GM08714 (cell line): ENCODE measurements at regions not wholly inside any gene's neighbourhood (a gene's known extent, or its start where the extent isn't known, plus 50 kb on each side); places are given as distances from the start of the nearest gene placed in this dataset.

Experiments
- H3K4me3 ChIP-seq: fragments of 200-500 bp; sonication (Bioruptor generic); 2 replicates; pipeline ENCODE4 v1.5.1; 2014; ENCODE audit warnings: mild to moderate bottlenecking, low read length, inconsistent platforms
- ZNF274 ChIP-seq: IDR thresholded peaks from 2 replicates; pipeline ENCODE4 v1.6.1; 2012; ENCODE audit warnings: mild to moderate bottlenecking, low read depth, low read length

GRCh38 chr18:55950379-55951166 lies 362.6 kb upstream of the TCF4 start:
- no peak for TF ChIP-seq ZNF274
- no peak overlapping the region for H3K4me3 ChIP-seq

- H3K4me3 ChIP-seq: no peak overlapping the region
- no peak for TF ChIP-seq ZNF274
These were observed 346.8 kb upstream of the TCF4 start for GRCh38 chr18:55934821-55935220.

DNA sequence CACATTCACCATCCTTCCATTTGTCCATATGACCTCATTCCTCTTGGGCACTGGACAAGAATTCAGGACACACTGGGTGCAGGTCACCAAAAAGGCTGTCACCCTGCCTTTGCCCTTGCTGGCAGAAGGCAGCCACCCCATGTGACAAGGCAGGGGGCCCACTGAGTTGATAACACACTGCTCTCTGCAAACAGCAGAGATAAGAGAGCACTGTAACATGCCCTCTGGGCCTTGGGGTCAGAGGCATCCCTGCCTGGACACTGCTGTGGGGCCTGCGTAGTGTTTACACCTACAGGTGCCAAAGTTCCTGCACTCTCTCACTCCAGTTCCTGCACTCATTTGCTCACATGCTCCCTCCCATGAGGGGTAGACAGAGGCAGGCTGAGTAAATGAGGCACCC lies 344.7 kb upstream of the TCF4 start:
- no peak overlapping the region for H3K4me3 ChIP-seq
- TF ChIP-seq ZNF274: no peak

- no peak for TF ChIP-seq ZNF274
These were observed 339.8 kb upstream of the TCF4 start for GRCh38 chr18:55927831-55928230.

GRCh38 chr18:55925772-55926171 lies 337.8 kb upstream of the TCF4 start:
- H3K4me3 ChIP-seq: no peak overlapping the region
- no peak for TF ChIP-seq ZNF274

More at GRCh38 chr18:55927831-55928230, 339.8 kb upstream of the TCF4 start:
- no peak overlapping the region for H3K4me3 ChIP-seq

- TF ChIP-seq ZNF274: no peak
- no peak overlapping the region for H3K4me3 ChIP-seq
These were observed 332.1 kb upstream of the TCF4 start for GRCh38 chr18:55920063-55920462.

GRCh38 chr18:55918444-55918843 lies 330.5 kb upstream of the TCF4 start:
- H3K4me3 ChIP-seq: no peak overlapping the region
- TF ChIP-seq ZNF274: no peak

DNA sequence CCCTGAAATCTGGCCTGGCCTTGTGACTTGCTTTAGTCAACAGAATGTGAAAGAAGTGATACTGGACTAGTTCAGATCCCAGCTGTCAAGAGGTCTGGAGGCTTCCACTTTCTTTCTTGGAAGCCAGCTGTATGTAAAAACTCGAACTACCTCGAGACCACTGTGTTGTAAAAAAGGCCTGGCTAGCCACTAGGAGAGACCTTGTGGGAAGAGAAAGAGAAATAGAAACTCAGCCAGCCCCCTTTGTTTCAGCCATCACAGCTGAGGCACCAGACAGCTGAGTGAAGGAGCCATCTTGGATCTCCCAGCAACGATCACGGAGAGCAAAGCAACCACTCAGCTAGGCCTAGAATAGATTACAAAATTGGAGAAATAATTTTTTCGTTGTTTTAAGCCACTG lies 324.9 kb upstream of the TCF4 start:
- no peak for TF ChIP-seq ZNF274
- H3K4me3 ChIP-seq: no peak overlapping the region

GRCh38 chr18:55912071-55912470 lies 324.1 kb upstream of the TCF4 start:
- no peak for TF ChIP-seq ZNF274
- H3K4me3 ChIP-seq: no peak overlapping the region

DNA sequence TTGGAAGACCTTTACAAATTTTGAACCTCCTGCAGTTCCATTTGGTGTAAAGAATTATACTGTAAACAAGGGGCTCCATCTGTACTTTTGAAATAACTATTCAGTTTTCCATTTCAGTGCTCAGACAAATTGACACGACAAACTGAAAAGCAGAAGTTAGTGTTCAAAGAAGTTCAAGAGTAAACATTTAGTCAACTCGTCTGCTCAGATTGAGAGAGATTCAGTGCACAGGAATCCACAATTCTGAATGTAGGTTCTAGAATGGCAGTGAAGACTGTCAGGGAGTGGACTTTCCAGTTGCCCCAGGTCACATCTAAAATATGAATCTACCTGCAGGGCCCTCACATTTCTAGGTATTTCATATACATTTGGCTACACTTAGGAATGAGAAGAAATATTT lies 322.3 kb upstream of the TCF4 start:
- no peak overlapping the region for H3K4me3 ChIP-seq

GRCh38 chr18:55908901-55909366 lies 320.9 kb upstream of the TCF4 start:
- no peak overlapping the region for H3K4me3 ChIP-seq
- no peak for TF ChIP-seq ZNF274

More for the DNA sequence above, 322.3 kb upstream of the TCF4 start:
- TF ChIP-seq ZNF274: no peak

DNA sequence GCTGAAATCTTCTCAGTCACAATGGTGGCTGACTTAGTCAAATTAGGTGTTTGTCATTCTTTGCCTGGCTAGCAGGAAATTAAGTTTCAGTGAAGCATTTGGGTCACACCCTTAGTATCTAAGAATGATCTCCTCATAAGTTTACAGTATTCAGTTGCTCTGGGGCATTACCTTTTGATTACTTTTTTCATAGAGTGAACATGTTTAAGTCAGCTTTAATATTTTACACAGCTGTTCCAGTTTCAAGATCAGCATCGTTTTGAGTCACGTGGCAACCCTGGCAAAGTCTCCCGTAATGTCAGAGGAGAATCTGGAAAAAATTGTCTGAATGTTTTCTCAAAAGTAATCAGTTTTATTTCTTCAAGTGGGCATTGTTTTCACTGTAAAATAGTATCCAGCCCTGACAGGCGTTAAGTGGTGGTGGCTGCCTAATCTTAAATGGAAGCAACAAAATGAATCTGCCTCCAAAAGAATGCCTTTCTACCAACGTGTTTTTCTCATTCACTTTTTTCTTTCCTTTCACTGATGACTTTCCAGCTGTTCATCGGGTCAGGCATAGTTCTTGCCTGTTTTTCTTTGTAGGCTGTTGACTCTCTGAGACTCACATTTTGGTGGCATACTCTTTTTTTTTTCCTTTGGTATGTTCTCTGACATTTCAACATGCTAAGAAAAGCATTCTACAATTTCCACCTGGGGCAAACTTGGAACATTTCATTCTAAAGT lies 319.6 kb upstream of the TCF4 start:
- H3K4me3 ChIP-seq: no peak overlapping the region
- TF ChIP-seq ZNF274: no peak

- TF ChIP-seq ZNF274: no peak
- H3K4me3 ChIP-seq: no peak overlapping the region
These were observed 318.5 kb upstream of the TCF4 start for GRCh38 chr18:55906536-55906935.

GRCh38 chr18:55903911-55904310 lies 315.9 kb upstream of the TCF4 start:
- H3K4me3 ChIP-seq: no peak overlapping the region
- TF ChIP-seq ZNF274: no peak

DNA sequence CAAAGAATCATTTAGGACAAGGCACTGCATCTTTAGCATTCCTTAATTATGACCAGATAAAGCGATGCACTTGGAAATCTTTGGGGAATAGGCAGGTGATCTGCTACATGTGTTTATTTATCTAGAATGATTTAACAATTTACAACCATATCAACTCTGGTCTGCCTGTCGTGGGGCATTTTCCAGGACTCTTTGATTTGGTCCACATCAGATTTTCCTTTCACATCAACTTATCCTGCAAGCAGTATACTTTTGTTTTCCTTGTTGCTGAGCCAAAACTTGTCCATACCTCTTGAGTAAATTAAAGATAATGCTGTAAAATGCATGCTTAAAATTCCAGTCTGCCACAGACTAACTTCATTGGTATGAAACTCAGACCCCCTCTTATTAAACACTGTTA lies 312.4 kb upstream of the TCF4 start:
- no peak overlapping the region for H3K4me3 ChIP-seq
- TF ChIP-seq ZNF274: no peak
